Kidney epithelial cell (primary cell): ENCODE measurements at regions not wholly inside any gene's neighbourhood (a gene's known extent, or its start where the extent isn't known, plus 50 kb on each side); places are given as distances from the start of the nearest gene placed in this dataset.

Experiments used
- DNase-seq: peaks from one replicate; pipeline ENCODE4 v3.0.0-alpha.2; 2010; ENCODE audit warnings: low read depth
- H3K27me3 ChIP-seq: 2 replicates; pipeline ENCODE4 v1.6.0; 2011; ENCODE audit warnings: low read length; ENCODE audit not compliant: control insufficient read depth, insufficient read depth
- H3K36me3 ChIP-seq: 2 replicates; pipeline ENCODE4 v1.5.1; 2011; ENCODE audit warnings: low read length; ENCODE audit not compliant: control insufficient read depth, insufficient read depth
- H3K4me3 ChIP-seq: 2 replicates; pipeline ENCODE4 v1.5.1; 2011; ENCODE audit warnings: low read depth, mild to moderate bottlenecking, control low read depth, low read length
- TF ChIP-seq, protein P1 (sequence below): IDR thresholded peaks from 2 replicates; pipeline ENCODE4 v1.5.1; 2011; ENCODE audit warnings: mild to moderate bottlenecking, moderate library complexity, low read length, control low read depth, inconsistent platforms; ENCODE audit not compliant: insufficient read depth, poor library complexity, severe bottlenecking

DNA sequence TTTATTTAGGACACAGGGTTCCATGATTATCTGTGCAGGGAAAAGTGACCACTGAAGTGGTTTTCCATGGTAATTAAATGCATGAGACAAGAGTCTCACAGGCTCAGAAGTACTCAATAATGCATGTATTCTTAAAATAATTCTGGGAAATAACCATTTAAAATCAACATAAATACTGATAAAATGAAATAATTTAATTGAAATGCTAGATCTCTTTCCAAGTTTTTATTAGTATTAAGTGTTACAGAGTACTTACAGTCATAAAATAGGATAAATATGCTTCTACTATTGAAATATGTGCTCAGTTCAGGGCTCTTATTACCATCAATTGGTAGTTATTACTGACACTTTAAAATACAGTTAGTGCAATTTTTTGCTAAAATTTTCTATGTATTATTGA, 916.0 kb upstream of the GJE1 start:
- TF ChIP-seq, protein P1, sequence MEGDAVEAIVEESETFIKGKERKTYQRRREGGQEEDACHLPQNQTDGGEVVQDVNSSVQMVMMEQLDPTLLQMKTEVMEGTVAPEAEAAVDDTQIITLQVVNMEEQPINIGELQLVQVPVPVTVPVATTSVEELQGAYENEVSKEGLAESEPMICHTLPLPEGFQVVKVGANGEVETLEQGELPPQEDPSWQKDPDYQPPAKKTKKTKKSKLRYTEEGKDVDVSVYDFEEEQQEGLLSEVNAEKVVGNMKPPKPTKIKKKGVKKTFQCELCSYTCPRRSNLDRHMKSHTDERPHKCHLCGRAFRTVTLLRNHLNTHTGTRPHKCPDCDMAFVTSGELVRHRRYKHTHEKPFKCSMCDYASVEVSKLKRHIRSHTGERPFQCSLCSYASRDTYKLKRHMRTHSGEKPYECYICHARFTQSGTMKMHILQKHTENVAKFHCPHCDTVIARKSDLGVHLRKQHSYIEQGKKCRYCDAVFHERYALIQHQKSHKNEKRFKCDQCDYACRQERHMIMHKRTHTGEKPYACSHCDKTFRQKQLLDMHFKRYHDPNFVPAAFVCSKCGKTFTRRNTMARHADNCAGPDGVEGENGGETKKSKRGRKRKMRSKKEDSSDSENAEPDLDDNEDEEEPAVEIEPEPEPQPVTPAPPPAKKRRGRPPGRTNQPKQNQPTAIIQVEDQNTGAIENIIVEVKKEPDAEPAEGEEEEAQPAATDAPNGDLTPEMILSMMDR, result no peak
- H3K36me3 ChIP-seq, result no peaks in the 10 kb centered on the region
- H3K27me3 ChIP-seq, result no peaks in the 10 kb centered on the region
- H3K4me3 ChIP-seq, result no peak overlapping the region
- DNase-seq, result no peak

DNA sequence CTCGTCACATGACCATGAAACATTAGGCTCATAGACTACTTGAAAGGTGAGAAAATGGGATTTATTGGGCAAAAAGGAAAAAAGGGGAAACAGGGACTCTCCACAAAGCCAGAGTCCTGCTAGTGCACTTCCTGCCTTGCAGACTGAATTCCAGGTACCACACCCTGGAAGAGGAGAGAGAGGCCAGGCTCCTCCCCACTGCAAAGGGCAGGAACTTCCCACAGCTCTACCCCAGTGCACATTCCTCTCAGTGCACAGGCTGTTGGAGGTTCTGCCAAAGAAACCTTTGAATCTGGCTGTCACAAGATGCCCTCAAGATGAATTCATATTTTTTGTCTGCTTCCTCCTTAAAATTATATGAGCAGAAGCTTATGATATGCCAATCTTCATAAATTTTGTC, 920.4 kb upstream of the GJE1 start:
- Histone ChIP-seq H3K4me3 (no peak overlapping the region), H3K27me3 (no peaks in the 10 kb centered on the region), H3K36me3 (no peaks in the 10 kb centered on the region)
- no peak for DNase-seq
- TF ChIP-seq, protein P1, result no peak

DNA sequence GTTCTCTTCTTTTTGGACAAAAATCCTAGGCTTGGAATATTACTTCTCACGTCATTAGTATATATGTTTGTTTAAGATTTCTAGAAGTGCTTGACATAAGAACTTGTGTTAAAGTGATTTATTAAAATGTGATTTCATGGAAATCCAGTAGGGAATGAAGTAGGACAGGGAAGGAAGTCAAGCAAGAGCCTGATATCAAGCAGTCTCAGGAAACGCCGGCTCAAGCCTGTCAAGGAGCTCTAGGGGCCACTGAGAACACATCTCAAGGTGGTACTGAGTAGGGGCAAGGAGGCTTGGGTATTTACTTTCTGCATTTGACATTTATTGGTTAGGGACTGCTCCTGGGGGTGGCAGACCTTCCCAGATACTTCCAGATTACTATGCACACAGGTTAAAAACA, 920.9 kb upstream of the GJE1 start:
- no peaks in the 10 kb centered on the region for H3K27me3 ChIP-seq
- no peak overlapping the region for H3K4me3 ChIP-seq
- no peak for DNase-seq
- TF ChIP-seq, protein P1, result no peak
- H3K36me3 ChIP-seq, result no peaks in the 10 kb centered on the region

DNA sequence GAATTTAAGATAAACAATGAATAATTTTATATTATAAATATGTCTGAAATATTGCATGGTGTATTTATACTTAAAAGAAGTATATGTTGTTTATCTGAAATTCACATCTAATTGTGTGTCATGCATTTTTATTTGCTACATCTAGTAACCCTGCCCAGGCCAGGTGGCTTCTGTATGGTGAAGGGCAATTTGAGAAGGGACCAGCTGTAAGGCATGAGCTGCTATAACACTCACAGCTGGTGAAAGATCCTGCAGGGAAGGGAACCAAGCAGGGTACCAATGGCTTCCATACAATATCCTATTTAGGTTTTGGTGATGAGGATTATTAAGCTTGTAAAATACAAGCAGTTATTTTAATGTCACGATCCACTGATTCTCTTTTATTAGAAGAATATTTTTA, 921.8 kb upstream of the GJE1 start:
- TF ChIP-seq, protein P1, result no peak
- Histone ChIP-seq H3K36me3 (no peaks in the 10 kb centered on the region), H3K4me3 (no peak overlapping the region), H3K27me3 (no peaks in the 10 kb centered on the region)
- DNase-seq, result no peak

DNA sequence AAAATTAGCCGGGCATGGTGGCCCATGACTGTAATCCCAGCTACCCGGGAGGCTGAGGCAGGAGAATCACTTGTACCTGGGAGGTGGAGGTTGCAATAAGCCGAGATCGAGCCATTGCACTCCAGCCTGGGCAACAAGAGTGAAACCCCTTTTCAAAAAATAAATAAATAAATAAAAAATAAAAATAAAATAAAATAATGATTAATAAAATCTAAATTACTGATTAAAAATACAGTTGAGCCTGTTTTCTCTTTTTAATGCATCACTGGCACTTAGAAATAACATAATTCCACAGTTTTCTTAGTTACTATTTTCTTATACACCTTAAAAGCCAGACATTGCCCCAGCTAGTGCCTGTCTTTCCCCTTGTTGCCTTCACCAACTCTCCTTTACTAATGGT, 922.8 kb upstream of the GJE1 start:
- no peak for DNase-seq
- Histone ChIP-seq H3K36me3 (no peaks in the 10 kb centered on the region), H3K4me3 (no peak overlapping the region), H3K27me3 (no peaks in the 10 kb centered on the region)
- TF ChIP-seq, protein P1, result no peak

DNA sequence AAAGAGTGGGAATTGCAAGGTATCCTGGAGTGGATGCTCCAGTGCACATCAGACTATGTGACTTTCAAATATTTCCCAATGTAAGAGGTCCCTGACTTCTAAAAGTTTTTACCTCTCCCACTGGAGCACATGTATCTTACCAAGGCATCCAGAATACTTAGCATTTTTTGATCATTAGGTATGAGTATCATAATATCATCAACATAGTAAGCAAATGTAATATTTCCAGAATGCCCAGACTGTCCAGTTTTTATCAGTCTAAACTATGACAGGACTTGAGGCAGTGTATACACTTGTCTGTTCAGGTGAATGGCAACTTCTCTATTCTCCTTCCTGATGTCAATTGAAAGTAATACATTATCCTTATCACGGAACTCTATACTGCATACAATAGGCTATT, 924.6 kb upstream of the GJE1 start:
- no peaks in the 10 kb centered on the region for H3K27me3 ChIP-seq
- no peak overlapping the region for H3K4me3 ChIP-seq
- TF ChIP-seq, protein P1, result no peak
- H3K36me3 ChIP-seq, result no peaks in the 10 kb centered on the region
- no peak for DNase-seq
